IMR-90 (cell line): ENCODE measurements at regions not wholly inside any gene's neighbourhood (a gene's known extent, or its start where the extent isn't known, plus 50 kb on each side); places are given as distances from the start of the nearest gene placed in this dataset.

Experiments
- ATAC-seq: fragments of 200-7000 bp; cut with Tn5 transposase; 2 replicates; pipeline ENCODE4 v1.9.1; 2020; ENCODE audit warnings: low read depth, mild to moderate bottlenecking, moderate library complexity
- BruUV-seq: library from RNA; stranded (reverse); fragments of 400-500 nt; replicated peaks from 2 replicates; lab custom pipeline; 2021; lab: Mats Ljungman, UMichigan
- CTCF ChIA-PET: fragments of 300-600 bp; formaldehyde crosslinking; extraction: SDS; loops from one replicate; lab custom pipeline; 2021; ENCODE audit warnings: antibody characterized with exemption; lab: Yijun Ruan, JAX
- POLR2A ChIA-PET: fragments of 300-600 bp; sonication (Branson Sonifier 250); formaldehyde crosslinking; loops from one replicate; lab custom pipeline; 2022; ENCODE audit warnings: antibody characterized with exemption; ENCODE audit not compliant: unreplicated experiment; lab: Charles Lee
- DNase-seq: peaks from one replicate; pipeline ENCODE4 v3.0.0; 2013
- H2AFZ ChIP-seq: replicated peaks from 2 replicates; pipeline ENCODE3; 2013; ENCODE audit warnings: low read length, mild to moderate bottlenecking; ENCODE audit not compliant: poor library complexity
- H2AK5ac ChIP-seq: 2 replicates; pipeline ENCODE4 v1.6.1; 2013; ENCODE audit warnings: low read depth, low read length, inconsistent platforms
- H2AK9ac ChIP-seq: replicated peaks from 2 replicates; pipeline ENCODE3; 2013; ENCODE audit warnings: mild to moderate bottlenecking, low read depth, low read length, moderate library complexity; ENCODE audit not compliant: poor library complexity
- H2BK120ac ChIP-seq: 2 replicates; pipeline ENCODE4 v1.6.1; 2013; ENCODE audit warnings: low read depth, low read length, inconsistent platforms
- H2BK15ac ChIP-seq: 3 replicates; pipeline ENCODE4 v1.6.1; 2013; ENCODE audit warnings: low read depth, low read length, inconsistent platforms
- H2BK20ac ChIP-seq: 2 replicates; pipeline ENCODE4 v1.6.1; 2013; ENCODE audit warnings: low read depth, mild to moderate bottlenecking, inconsistent platforms, low read length, moderate library complexity
- H2BK5ac ChIP-seq: 2 replicates; pipeline ENCODE4 v1.6.1; 2013; ENCODE audit warnings: mild to moderate bottlenecking, low read depth, low read length, inconsistent platforms; ENCODE audit not compliant: poor library complexity, severe bottlenecking
- H3K14ac ChIP-seq: replicated peaks from 2 replicates; pipeline ENCODE4 v1.6.1; 2013; ENCODE audit warnings: low read depth, low read length, inconsistent platforms
- H3K18ac ChIP-seq: 2 replicates; pipeline ENCODE4 v1.6.1; 2013; ENCODE audit warnings: low read depth, low read length, control low read depth
- H3K23ac ChIP-seq: 2 replicates; pipeline ENCODE4 v1.6.1; 2013; ENCODE audit warnings: low read depth, low read length, inconsistent platforms
- H3K27ac ChIP-seq: 2 replicates; pipeline ENCODE4 v1.5.1; 2013; ENCODE audit warnings: mild to moderate bottlenecking, control low read depth, low read length; ENCODE audit not compliant: insufficient read depth
- H3K27me3 ChIP-seq: 2 replicates; pipeline ENCODE4 v1.6.1; 2013; ENCODE audit warnings: low read length; ENCODE audit not compliant: control insufficient read depth, insufficient read depth
- H3K36me3 ChIP-seq: 2 replicates; pipeline ENCODE4 v1.6.1; 2013; ENCODE audit warnings: low read length, mixed read lengths; ENCODE audit not compliant: control insufficient read depth, insufficient read depth
- H3K4ac ChIP-seq: 2 replicates; pipeline ENCODE4 v1.6.1; 2013; ENCODE audit warnings: low read depth, low read length, inconsistent platforms
- H3K4me1 ChIP-seq: 2 replicates; pipeline ENCODE4 v1.6.1; 2013; ENCODE audit warnings: low read length, mixed read lengths; ENCODE audit not compliant: control insufficient read depth, insufficient read depth
- H3K4me2 ChIP-seq: 2 replicates; pipeline ENCODE4 v1.6.1; 2013; ENCODE audit warnings: low read depth, mild to moderate bottlenecking, control low read depth, low read length, moderate library complexity
- H3K4me3 ChIP-seq: 2 replicates; pipeline ENCODE4 v1.5.1; 2013; ENCODE audit warnings: low read depth, mild to moderate bottlenecking, control low read depth, low read length, moderate library complexity; ENCODE audit not compliant: insufficient read depth
- H3K56ac ChIP-seq: 2 replicates; pipeline ENCODE4 v1.6.1; 2013; ENCODE audit warnings: low read length, inconsistent platforms; ENCODE audit not compliant: insufficient read depth; ENCODE audit errors: extremely low read depth
- H3K79me1 ChIP-seq, 2 experiments: 2 replicates each; pipeline ENCODE4 v1.6.1; 2013; ENCODE audit warnings: low read length in 2 of 2, inconsistent platforms in 1 of 2, low read depth in 1 of 2
- H3K9ac ChIP-seq: 2 replicates; pipeline ENCODE4 v1.6.1; 2013; ENCODE audit warnings: low read depth, low read length, control low read depth
- H3K9me1 ChIP-seq: 2 replicates; pipeline ENCODE4 v1.6.1; 2013; ENCODE audit warnings: low read length, inconsistent platforms; ENCODE audit not compliant: insufficient read depth
- H3K9me3 ChIP-seq: 2 replicates; pipeline ENCODE4 v1.6.1; 2013; ENCODE audit warnings: low read length; ENCODE audit not compliant: control insufficient read depth, insufficient read depth
- H4K20me1 ChIP-seq: 2 replicates; pipeline ENCODE4 v1.6.1; 2013; ENCODE audit warnings: low read length, inconsistent platforms; ENCODE audit not compliant: insufficient read depth
- H4K5ac ChIP-seq: 2 replicates; pipeline ENCODE4 v1.6.1; 2013; ENCODE audit warnings: mild to moderate bottlenecking, low read depth, low read length, control low read depth
- H4K8ac ChIP-seq, 2 experiments: 2 replicates each; pipeline ENCODE4 v1.6.1; 2013; ENCODE audit warnings: low read depth in 2 of 2, low read length in 2 of 2, control low read depth in 1 of 2, inconsistent platforms in 1 of 2
- H4K91ac ChIP-seq: 2 replicates; pipeline ENCODE4 v1.6.1; 2013; ENCODE audit warnings: low read depth, low read length, inconsistent platforms; ENCODE audit not compliant: insufficient read depth
- BHLHE40 ChIP-seq: fragments of 150-350 bp; IDR thresholded peaks from 2 replicates; pipeline ENCODE4 v1.6.1; 2016; ENCODE audit warnings: mild to moderate bottlenecking, low read depth, low read length
- MAZ ChIP-seq: IDR thresholded peaks from 2 replicates; pipeline ENCODE4 v1.6.1; 2012; ENCODE audit warnings: low read depth, mild to moderate bottlenecking, low read length, improper control_type of control experiment, moderate library complexity, borderline replicate concordance
- WGBS, 2 experiments: methylation state at CpG; one replicate each; pipeline versions ENCODE4 v1.1.5 to v1.1.7; 2013; ENCODE audit warnings: missing lambda C conversion rate in 2 of 2; ENCODE audit not compliant: insufficient read length in 1 of 2; ENCODE audit errors: extremely low coverage in 2 of 2; 5-methylcytosine and 5-hydroxymethylcytosine counted together
- dilution Hi-C: fragments of 300-500 bp; cut with HindIII; formaldehyde crosslinking; loops from one replicate; pipeline ENCODE4 v1.14.3; 2018; ENCODE audit warnings: low sequenced_read_pairs; ENCODE audit not compliant: unreplicated experiment
- in situ Hi-C: fragments of 300-500 bp; cut with MboI; formaldehyde crosslinking; loops from 3 replicates; pipeline ENCODE4 v1.14.3; 2019; ENCODE audit warnings: low sequenced_read_pairs, inconsistent platforms, mixed read lengths
- intact Hi-C: fragments of 100-400 bp; cut with micrococcal nuclease; formaldehyde crosslinking; loops from 2 replicates; pipeline ENCODE4 v1.10.0; 2022

GRCh38 chr3:176219970-176220369 lies 977.3 kb downstream of the TBL1XR1 start:
- H3K14ac ChIP-seq: no peak overlapping the region
- H3K4me3 ChIP-seq: no peak overlapping the region
- H3K56ac ChIP-seq: no peak overlapping the region
- H3K9me1 ChIP-seq: no peaks in the 10 kb centered on the region
- no peak overlapping the region for H3K27ac ChIP-seq
- no peaks in the 10 kb centered on the region for H3K9me3 ChIP-seq
- TF ChIP-seq BHLHE40: no peak
- no peak for TF ChIP-seq MAZ
- in situ Hi-C loops: no loop called here
- no peak overlapping the region for H2BK15ac ChIP-seq
- WGBS, 2 experiments: no CpG with 5 or more reads among the region's 4 CpGs
- no peak overlapping the region for H3K18ac ChIP-seq
- H3K27me3 ChIP-seq: no peaks in the 10 kb centered on the region
- no peak overlapping the region for H3K4ac ChIP-seq
- no TSS peak for BruUV-seq
- H4K8ac ChIP-seq: no peak overlapping the region
- no peak overlapping the region for H2BK120ac ChIP-seq
- H2AFZ ChIP-seq: no peak overlapping the region
- H2BK5ac ChIP-seq: no peak overlapping the region
- H3K4me2 ChIP-seq: no peak overlapping the region
- no peak overlapping the region for H2BK20ac ChIP-seq
- no peak for ATAC-seq
- CTCF ChIA-PET: no interaction called here
- H2AK9ac ChIP-seq: no peak overlapping the region
- H4K5ac ChIP-seq: no peak overlapping the region
- no peak for DNase-seq
- H3K9ac ChIP-seq: no peak overlapping the region
- no peaks in the 10 kb centered on the region for H4K20me1 ChIP-seq
- no peaks in the 10 kb centered on the region for H3K36me3 ChIP-seq
- H3K23ac ChIP-seq: no peak overlapping the region
- intact Hi-C loops: no loop called here
- dilution Hi-C loops: no loop called here
- H4K91ac ChIP-seq: no peak overlapping the region
- POLR2A ChIA-PET: no interaction called here
- H3K79me1 ChIP-seq: no peaks in the 10 kb centered on the region
- no peaks in the 10 kb centered on the region for H3K4me1 ChIP-seq
- H2AK5ac ChIP-seq: no peak overlapping the region
